ENCODE measurements at regions not wholly inside any gene's neighbourhood (a gene's known extent, or its start where the extent isn't known, plus 50 kb on each side); places are given as distances from the start of the nearest gene placed in this dataset.

GRCh38 chr10:118967160-118967559, 62.4 kb upstream of the NANOS1 start:
- no peak for TF ChIP-seq POLR2A (IDR thresholded peaks at IDR 0.05)
- no peak for TF ChIP-seq EP300 (IDR thresholded peaks at IDR 0.05)
